Activated T-cell treated with anti-CD3 and anti-CD28 coated beads, Interleukin-2, amount 50 U/mL, for 24 hours (primary cell): ENCODE measurements at regions not wholly inside any gene's neighbourhood (a gene's known extent, or its start where the extent isn't known, plus 50 kb on each side); places are given as distances from the start of the nearest gene placed in this dataset.
"Not testable (repeated sequence)": the region's sequence is repeated elsewhere in the genome, so short reads cannot be mapped to it uniquely, and the experiment has no call there.

Experiments
- DNase-seq: peaks from one replicate; pipeline ENCODE4 v3.0.0-alpha.2; 2020
- H3K27ac Mint-ChIP-seq: 2 replicates; pipeline ENCODE4 v1.8.0; 2020; ENCODE audit warnings: mild to moderate bottlenecking, mixed read lengths
- H3K27me3 Mint-ChIP-seq: 2 replicates; pipeline ENCODE4 v1.8.0; 2020; ENCODE audit warnings: mixed read lengths
- H3K36me3 Mint-ChIP-seq: 2 replicates; pipeline ENCODE4 v1.8.0; 2020; ENCODE audit warnings: low read depth, mixed read lengths
- H3K4me1 Mint-ChIP-seq: 2 replicates; pipeline ENCODE4 v1.8.0; 2020; ENCODE audit warnings: low read depth, mixed read lengths
- H3K4me3 Mint-ChIP-seq: 2 replicates; pipeline ENCODE4 v1.8.0; 2020; ENCODE audit warnings: mild to moderate bottlenecking, moderate library complexity, mixed read lengths
- H3K9me3 Mint-ChIP-seq: 2 replicates; pipeline ENCODE4 v1.8.0; 2020; ENCODE audit warnings: mixed read lengths

DNA sequence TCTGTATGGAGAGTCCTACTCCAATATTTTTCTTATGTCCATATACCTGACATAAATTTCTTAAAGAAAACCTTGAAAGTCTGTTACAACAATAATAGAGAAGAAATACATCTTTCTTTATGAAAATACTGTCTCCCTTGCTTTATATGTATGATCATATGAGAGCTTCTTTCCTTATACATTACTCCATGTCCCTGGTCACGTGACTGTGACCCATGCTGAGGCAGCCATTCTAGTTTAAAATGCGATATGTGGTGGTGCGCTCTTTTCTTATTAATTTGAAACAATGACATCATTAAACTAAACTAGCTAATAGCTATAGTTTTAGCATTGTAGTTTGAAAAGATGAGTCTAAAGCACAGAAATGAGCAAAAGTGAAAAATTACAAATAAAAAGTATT is 1120.3 kb upstream of the PRR20A start:
- H3K4me1 Mint-ChIP-seq: no peaks in the 10 kb centered on the region
- peaks cover 21% of the 10 kb centered on the region for H3K9me3 Mint-ChIP-seq
- H3K27me3 Mint-ChIP-seq: no peaks in the 10 kb centered on the region
- H3K36me3 Mint-ChIP-seq: no peaks in the 10 kb centered on the region
- no peak for DNase-seq
- H3K4me3 Mint-ChIP-seq: no peak overlapping the region
- no peak overlapping the region for H3K27ac Mint-ChIP-seq

DNA sequence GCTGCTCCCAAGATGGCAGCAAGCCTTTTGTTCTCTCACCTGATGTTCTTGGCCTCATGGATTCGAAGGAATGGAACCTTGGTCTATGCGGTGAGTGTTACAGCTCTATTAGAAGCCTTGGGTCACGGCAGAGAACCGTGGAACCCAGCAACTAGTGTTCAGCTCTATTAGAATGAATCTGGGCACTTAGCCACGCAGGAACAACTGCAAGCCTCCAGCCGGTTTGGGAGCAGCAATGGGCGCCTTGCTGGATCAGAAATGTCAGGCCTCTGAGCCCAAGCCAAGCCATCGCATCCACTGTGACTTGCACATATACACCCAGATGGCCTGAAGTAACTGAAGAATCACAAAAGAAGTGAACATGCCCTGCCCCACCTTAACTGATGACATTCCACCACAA is 1100.7 kb upstream of the PRR20A start:
- H3K9me3 Mint-ChIP-seq: peaks cover 17% of the 10 kb centered on the region
- H3K4me1 Mint-ChIP-seq: no peaks in the 10 kb centered on the region
- DNase-seq: no peak
- H3K27me3 Mint-ChIP-seq: no peaks in the 10 kb centered on the region
- H3K4me3 Mint-ChIP-seq: no peak overlapping the region
- H3K27ac Mint-ChIP-seq: no peak overlapping the region
- no peaks in the 10 kb centered on the region for H3K36me3 Mint-ChIP-seq

DNA sequence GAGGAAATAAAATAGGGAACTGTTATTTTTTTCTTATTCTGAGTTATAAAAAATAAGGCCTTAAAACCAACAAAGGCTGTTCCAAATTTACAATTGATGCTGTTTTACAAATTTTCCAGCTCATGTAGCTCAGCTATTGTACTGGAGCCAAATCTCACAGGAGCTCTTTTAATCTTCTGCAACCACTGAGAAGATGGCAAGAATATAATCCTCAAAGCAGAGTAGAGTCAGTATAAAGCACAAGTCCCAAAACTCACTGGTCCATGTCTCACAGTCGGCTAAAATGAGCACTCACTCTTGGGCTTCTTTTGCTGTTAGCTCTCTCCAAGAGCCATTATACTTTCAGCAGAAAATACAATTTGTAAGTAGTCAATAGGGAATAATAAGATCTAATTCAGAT is 1074.4 kb upstream of the PRR20A start:
- H3K4me3 Mint-ChIP-seq: no peak overlapping the region
- DNase-seq: no peak
- H3K27me3 Mint-ChIP-seq: no peaks in the 10 kb centered on the region

DNA sequence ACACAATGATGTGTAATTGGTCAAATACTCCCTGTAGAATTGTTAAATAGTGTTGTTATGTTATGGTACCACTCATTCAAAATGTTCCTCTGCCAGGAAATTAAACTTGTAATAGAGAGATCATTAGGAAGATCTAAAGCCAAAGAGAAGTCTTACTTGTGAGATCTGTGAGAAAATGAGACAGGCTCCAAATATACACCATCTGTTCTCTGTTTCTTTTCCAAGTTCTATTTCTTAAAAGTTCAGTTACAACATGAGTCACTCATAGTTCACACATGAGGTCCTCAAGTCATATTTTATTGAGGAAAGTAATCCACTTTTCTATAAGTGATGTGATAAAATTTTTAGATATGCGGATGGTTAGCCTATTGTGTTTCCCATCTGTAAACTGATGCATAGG is 1038.1 kb upstream of the PRR20A start:
- Mint-ChIP-seq H3K4me3 (no peak overlapping the region), H3K9me3 (peaks cover 23% of the 10 kb centered on the region), H3K27ac (no peak overlapping the region), H3K27me3 (no peaks in the 10 kb centered on the region), H3K4me1 (no peaks in the 10 kb centered on the region), H3K36me3 (no peaks in the 10 kb centered on the region)
- DNase-seq: no peak

More for the DNA sequence above, 1074.4 kb upstream of the PRR20A start:
- H3K27ac Mint-ChIP-seq: no peak overlapping the region
- peaks cover 13% of the 10 kb centered on the region for H3K9me3 Mint-ChIP-seq
- no peaks in the 10 kb centered on the region for H3K36me3 Mint-ChIP-seq
- no peaks in the 10 kb centered on the region for H3K4me1 Mint-ChIP-seq

DNA sequence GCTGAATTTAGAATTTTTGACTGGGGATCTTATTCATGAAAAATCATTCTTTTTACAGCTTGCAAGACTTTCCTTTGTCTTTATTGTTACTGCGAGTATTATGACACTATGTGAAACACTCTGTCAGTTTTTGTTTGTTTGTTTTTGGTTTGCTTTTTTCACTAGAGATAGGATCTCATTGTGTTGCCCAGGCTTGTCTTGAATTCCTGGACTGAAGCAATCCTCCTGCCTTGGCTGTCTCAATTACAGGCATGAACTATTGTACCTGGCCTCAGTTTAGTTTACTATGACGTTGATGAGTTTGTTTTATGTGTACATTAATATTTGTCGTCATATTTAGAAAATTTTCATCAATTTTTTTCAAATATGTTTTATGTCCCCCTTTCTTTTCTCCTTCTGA is 1030.0 kb upstream of the PRR20A start:
- peaks cover 22% of the 10 kb centered on the region for H3K9me3 Mint-ChIP-seq
- no peaks in the 10 kb centered on the region for H3K27me3 Mint-ChIP-seq
- no peaks in the 10 kb centered on the region for H3K4me1 Mint-ChIP-seq
- no peak for DNase-seq
- H3K36me3 Mint-ChIP-seq: no peaks in the 10 kb centered on the region
- no peak overlapping the region for H3K27ac Mint-ChIP-seq
- H3K4me3 Mint-ChIP-seq: no peak overlapping the region

DNA sequence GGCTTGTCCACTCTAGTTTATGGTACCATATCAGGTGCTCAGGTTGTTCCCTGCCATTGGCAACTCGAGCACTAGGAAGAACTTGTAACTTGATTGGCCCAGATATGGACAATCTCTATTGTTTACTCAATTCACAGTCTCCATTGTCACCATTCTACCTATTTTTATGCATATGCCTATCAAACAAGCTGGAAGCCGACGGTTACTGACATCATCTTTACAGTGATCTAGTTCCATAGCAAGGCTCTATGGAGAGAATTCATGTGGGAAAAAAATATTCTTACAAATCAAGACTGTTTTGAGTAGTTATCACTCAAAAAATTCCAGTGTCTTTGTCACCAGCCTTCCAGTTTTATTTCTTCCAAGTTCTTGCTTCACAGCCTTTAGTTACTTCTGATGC is 1006.2 kb upstream of the PRR20A start:
- Mint-ChIP-seq H3K9me3 (peaks cover 7% of the 10 kb centered on the region), H3K4me1 (no peaks in the 10 kb centered on the region), H3K27ac (no peak overlapping the region), H3K27me3 (no peaks in the 10 kb centered on the region), H3K36me3 (no peaks in the 10 kb centered on the region), H3K4me3 (no peak overlapping the region)
- DNase-seq: no peak

DNA sequence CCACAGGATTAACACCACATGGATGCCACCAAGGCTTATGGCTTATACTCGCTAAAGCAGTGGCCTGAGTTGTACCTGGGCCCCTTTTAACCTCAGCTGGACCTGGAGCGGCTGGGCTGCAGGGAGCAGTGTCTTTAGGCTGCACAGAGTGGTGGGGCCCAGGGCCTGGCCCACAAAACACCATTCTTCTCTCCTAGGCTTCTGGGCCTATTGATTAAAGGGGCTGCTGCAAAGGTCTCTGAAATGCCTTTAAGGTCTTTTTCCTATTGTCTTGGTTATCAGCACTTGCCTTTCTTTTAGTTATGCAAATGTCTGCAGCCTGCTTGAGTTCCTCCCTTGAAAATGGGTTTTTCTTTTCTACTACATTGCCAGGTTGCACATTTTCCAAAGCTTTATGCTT is 973.9 kb upstream of the PRR20A start:
- H3K27ac Mint-ChIP-seq: no peak overlapping the region
- H3K4me1 Mint-ChIP-seq: no peaks in the 10 kb centered on the region
- H3K36me3 Mint-ChIP-seq: no peaks in the 10 kb centered on the region
- no peak for DNase-seq
- H3K27me3 Mint-ChIP-seq: no peaks in the 10 kb centered on the region
- H3K4me3 Mint-ChIP-seq: no peak overlapping the region
- peaks cover 25% of the 10 kb centered on the region for H3K9me3 Mint-ChIP-seq

DNA sequence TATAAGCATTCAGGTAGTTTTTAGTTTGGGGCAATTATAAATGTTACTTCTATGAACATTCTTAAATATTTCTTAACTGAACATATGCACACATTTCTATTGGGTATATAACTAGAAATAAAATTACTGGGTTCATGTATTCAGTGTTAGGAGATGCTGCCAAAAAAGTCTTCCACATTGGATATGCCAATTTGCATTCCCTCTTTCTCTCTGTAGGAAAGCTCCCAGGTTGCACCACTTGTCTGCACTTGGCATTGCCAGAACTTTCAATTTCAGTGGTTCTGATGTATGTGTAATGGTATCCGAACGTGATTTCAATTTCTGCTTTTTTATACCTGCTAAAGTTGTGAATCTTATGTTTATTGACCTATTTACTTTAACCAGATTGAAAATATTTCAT is 972.1 kb upstream of the PRR20A start:
- no peak overlapping the region for H3K27ac Mint-ChIP-seq
- no peaks in the 10 kb centered on the region for H3K4me1 Mint-ChIP-seq
- no peak for DNase-seq
- H3K27me3 Mint-ChIP-seq: no peaks in the 10 kb centered on the region
- H3K9me3 Mint-ChIP-seq: peaks cover 23% of the 10 kb centered on the region
- no peak overlapping the region for H3K4me3 Mint-ChIP-seq
- no peaks in the 10 kb centered on the region for H3K36me3 Mint-ChIP-seq

DNA sequence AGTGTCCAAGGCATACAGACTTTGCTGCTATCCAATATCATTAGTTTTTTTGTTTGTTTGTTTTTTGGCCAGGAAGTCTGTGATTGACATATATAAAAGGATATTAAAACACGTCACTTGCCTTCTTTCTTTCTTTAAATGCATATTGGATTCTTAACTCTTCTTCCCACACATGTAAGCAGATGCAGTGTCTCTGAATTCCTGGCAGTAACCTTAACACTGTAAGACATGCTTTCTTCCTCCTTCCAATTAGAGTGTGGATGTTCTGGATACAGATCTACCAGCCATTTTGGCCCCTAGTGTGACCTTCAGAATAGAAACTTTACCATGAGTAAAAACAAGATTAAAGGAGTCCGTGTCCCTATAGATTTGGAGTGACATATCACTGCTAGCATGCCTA is 967.4 kb upstream of the PRR20A start:
- no peaks in the 10 kb centered on the region for H3K36me3 Mint-ChIP-seq
- no peaks in the 10 kb centered on the region for H3K4me1 Mint-ChIP-seq
- peaks cover 28% of the 10 kb centered on the region for H3K9me3 Mint-ChIP-seq
- H3K27ac Mint-ChIP-seq: no peak overlapping the region
- no peak for DNase-seq
- H3K4me3 Mint-ChIP-seq: no peak overlapping the region
- no peaks in the 10 kb centered on the region for H3K27me3 Mint-ChIP-seq

DNA sequence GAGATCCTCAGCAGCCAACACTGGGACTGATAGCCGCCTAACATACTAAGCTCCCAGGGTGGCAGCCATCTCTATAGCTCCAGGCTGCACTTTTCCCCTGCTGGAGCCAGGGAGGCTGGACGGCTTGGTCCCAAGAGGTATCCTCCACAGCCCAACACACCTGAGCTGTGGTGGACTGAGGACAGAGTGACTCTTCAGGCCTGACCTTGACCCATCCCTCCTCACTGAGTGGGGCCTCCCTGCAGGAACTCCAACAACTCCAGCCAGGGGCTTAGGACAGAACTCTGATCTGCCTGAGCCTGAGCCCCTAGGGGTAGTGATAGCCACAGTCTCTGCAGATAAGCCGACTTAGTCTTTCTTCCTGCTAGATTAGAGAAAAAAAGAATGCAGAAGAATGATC is 958.1 kb upstream of the PRR20A start:
- no peak overlapping the region for H3K27ac Mint-ChIP-seq
- H3K27me3 Mint-ChIP-seq: no peaks in the 10 kb centered on the region
- no peak overlapping the region for H3K4me3 Mint-ChIP-seq
- H3K36me3 Mint-ChIP-seq: no peaks in the 10 kb centered on the region
- H3K9me3 Mint-ChIP-seq: peaks cover 15% of the 10 kb centered on the region
- no peak for DNase-seq
- H3K4me1 Mint-ChIP-seq: no peaks in the 10 kb centered on the region

DNA sequence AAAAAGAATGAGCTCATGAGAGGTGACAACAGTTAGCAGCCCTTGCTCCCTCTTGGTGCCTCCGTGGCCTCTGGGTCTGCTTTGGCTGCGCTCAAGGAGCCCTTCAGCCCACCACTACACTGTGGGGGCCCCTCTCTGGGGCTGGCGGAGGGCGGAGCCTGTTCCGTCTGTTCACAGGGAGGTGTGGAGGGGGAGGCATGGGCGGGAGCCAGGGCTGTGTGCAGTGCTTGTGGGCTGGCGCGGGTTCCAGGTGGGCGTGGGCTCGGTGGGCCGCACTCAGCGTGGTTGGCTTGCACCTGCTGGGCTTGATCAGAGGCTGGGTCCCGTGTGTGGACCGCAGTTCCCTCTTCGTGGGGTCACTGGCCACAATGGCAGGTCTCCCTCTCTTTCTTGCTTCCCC is 953.4 kb upstream of the PRR20A start:
- peaks cover 15% of the 10 kb centered on the region for H3K9me3 Mint-ChIP-seq
- H3K4me1 Mint-ChIP-seq: no peaks in the 10 kb centered on the region
- H3K27me3 Mint-ChIP-seq: no peaks in the 10 kb centered on the region
- H3K27ac Mint-ChIP-seq: no peak overlapping the region
- no peak for DNase-seq
- H3K4me3 Mint-ChIP-seq: no peak overlapping the region
- H3K36me3 Mint-ChIP-seq: no peaks in the 10 kb centered on the region

DNA sequence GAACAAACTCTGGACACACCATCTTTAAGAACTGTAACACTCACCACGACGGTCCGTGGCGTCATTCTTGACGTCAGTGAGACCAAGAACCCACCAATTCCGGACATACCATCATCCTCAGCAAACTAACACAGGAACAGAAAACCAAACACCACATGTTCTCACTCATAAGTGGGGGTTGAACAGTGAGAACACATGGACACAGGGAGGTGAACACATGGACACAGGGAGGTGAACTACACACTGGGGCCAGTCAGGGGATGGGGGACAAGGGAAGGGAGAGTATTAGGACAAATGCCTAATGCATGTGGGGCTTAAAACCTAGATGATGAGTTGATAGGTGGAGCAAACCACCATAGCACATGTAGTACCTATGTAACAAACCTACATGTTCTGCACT is 952.1 kb upstream of the PRR20A start:
- DNase-seq, H3K27me3 Mint-ChIP-seq, H3K4me1 Mint-ChIP-seq, H3K27ac Mint-ChIP-seq, H3K36me3 Mint-ChIP-seq, H3K4me3 Mint-ChIP-seq: not testable (repeated sequence)
- peaks cover 11% of the 10 kb centered on the region for H3K9me3 Mint-ChIP-seq

DNA sequence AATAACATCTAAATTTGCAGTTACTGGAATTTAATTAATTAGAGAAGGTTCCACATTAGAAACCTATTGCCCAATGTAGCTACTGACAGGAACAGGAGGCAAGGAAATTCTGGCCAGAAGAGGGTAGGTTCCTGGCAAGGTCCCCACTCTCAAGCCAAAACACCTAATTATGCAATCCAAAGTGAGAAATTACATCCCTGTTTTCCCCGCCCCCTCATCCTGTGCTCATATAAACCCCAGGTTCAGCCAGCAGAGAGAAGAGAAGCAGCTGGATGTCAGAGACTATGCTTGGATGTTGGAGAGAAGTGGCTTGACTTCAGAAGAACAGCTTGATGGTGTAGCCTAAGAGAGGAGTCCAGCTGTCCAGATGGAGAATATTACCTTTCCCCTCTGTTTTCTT is 951.3 kb upstream of the PRR20A start:
- no peak for DNase-seq
- H3K36me3 Mint-ChIP-seq: no peaks in the 10 kb centered on the region
- H3K4me1 Mint-ChIP-seq: no peaks in the 10 kb centered on the region
- no peak overlapping the region for H3K27ac Mint-ChIP-seq
- H3K4me3 Mint-ChIP-seq: no peak overlapping the region
- H3K9me3 Mint-ChIP-seq: peaks cover 11% of the 10 kb centered on the region
- H3K27me3 Mint-ChIP-seq: no peaks in the 10 kb centered on the region

DNA sequence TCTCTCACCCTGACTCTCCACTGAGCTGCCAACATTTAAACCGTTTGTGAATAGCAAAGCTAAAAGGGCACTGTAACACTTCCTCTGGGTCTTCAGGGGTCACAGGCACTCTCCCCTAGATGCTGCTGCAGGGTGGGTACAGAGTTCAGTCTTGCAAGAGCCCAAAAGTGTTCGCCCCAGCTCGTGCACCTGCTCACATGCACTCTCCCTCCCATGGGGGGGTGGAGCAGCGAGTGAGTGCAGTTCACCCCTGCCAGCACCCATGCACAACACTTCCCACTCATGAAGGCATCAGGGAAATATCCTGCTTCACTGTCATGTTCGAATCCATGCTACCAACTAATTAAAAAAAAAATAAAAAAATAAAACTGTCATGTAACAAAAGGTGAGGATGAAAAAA is 950.7 kb upstream of the PRR20A start:
- Mint-ChIP-seq H3K27ac (no peak overlapping the region), H3K27me3 (no peaks in the 10 kb centered on the region), H3K9me3 (peaks cover 11% of the 10 kb centered on the region), H3K4me3 (no peak overlapping the region), H3K36me3 (no peaks in the 10 kb centered on the region), H3K4me1 (no peaks in the 10 kb centered on the region)
- DNase-seq: no peak

DNA sequence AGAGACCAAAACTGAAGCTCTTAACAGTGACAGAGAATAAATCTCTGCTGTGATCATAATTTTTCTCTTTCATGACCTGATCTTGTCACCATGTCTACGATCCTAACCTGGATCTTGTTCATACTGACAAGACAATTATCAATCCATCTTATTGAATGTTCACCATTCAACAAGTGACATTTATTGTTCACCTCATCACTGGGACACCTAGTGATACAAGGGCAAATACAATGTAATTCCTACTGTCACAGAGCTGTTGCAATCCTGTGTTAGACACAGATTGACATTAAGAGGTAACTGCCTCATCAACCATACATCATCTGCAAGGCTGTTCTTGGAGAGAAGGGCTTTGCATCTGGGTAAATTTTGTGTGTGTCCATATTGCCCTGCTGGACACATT is 942.4 kb upstream of the PRR20A start:
- Mint-ChIP-seq H3K27me3 (no peaks in the 10 kb centered on the region), H3K9me3 (peaks cover 17% of the 10 kb centered on the region)

DNA sequence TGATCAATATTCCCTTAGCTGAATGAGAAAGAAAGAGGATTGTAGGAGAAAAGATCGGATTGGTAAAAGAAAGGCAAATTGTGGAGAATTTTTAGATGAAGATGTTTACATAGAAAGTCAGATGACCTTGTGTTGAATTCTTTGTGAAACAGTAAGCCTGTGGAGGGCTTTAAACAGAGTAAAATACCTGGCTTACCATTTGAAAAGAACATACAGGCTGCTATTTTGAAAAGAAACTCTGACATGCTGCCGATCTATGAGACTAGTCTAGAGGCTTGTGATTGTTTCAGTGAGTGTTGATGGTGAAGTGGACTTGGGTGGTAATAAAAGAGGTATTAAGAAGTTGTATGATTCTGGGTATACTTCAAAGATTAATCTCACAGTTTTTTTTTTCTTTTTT is 938.9 kb upstream of the PRR20A start:
- no peaks in the 10 kb centered on the region for H3K4me1 Mint-ChIP-seq

More for the DNA sequence above, 942.4 kb upstream of the PRR20A start:
- no peak overlapping the region for H3K4me3 Mint-ChIP-seq
- H3K36me3 Mint-ChIP-seq: no peaks in the 10 kb centered on the region
- H3K27ac Mint-ChIP-seq: no peak overlapping the region
- H3K4me1 Mint-ChIP-seq: no peaks in the 10 kb centered on the region
- no peak for DNase-seq

More for the DNA sequence above, 938.9 kb upstream of the PRR20A start:
- peaks cover 23% of the 10 kb centered on the region for H3K9me3 Mint-ChIP-seq
- no peak for DNase-seq
- H3K36me3 Mint-ChIP-seq: no peaks in the 10 kb centered on the region
- H3K4me3 Mint-ChIP-seq: no peak overlapping the region
- H3K27ac Mint-ChIP-seq: no peak overlapping the region
- H3K27me3 Mint-ChIP-seq: no peaks in the 10 kb centered on the region
